Lung microvascular endothelial cell (primary cell): ENCODE measurements at regions not wholly inside any gene's neighbourhood (a gene's known extent, or its start where the extent isn't known, plus 50 kb on each side); places are given as distances from the start of the nearest gene placed in this dataset.
"Not testable (repeated sequence)": the region's sequence is repeated elsewhere in the genome, so short reads cannot be mapped to it uniquely, and the experiment has no call there.

Experiments used
- DNase-seq, 2 donors: peaks; one replicate each; pipeline versions ENCODE4 v3.0.0 to v3.0.0-alpha.2; 2010; ENCODE audit warnings: low read depth in 2 of 2

DNA sequence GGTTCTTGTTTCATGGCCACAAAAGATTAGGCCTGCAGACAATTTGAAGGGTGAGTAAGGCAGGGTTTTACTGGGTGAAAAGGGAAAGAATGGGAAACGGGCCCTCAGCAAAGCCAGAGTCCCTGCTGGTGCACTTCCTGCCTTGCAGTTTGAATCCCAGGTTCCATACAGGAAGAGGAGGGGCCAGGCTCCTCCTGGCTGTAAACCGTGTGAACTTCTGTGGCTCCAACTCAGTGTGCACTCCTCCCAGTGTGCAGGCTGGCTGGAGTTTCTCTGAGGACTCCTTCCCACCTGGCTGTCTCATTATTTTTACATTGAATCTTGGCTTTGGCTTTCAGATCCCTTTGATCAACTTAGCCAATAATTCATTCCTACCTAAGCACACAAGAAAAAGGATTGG, 367.1 kb upstream of the KLF4 start:
- DNase-seq = peak in 1 of 2 donors; percentile 2

DNA sequence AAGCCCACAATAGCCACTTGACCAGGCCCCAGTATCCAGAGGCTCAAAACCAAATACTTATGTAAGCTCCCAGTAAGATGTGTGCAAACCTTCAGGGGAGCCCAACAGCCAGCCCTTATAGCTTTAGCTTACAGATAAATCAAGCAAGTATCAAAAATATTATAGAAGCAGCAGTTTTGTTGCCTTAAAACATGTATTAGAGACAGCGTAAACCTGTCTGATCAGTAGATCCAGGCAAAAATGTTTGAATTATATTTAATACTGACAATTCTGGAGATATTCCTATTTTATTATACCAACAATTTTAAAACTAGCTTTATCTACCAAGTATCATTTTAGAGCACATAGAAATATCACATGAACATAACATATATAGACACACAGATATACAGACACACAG, 365.6 kb upstream of the KLF4 start:
- no peak for DNase-seq

DNA sequence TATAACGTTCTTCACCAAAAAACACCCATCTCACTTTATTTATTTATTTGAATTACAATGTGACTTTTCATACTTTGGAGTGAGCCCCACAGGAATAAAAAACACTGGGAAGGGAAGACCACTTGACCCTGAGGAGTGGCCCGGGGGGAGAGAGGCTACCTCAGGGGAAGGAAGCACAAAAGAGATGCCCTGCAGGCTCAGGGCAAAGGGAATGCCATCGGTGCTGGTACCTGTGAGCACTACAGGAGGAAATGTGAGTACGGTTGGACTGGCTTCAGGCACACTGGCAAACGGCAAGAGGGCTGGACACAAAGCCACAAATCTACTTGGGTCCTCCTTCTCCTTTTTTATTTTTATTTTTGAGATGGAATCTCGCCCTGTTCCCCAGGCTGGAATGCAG, 363.9 kb upstream of the KLF4 start:
- DNase-seq = no peak

DNA sequence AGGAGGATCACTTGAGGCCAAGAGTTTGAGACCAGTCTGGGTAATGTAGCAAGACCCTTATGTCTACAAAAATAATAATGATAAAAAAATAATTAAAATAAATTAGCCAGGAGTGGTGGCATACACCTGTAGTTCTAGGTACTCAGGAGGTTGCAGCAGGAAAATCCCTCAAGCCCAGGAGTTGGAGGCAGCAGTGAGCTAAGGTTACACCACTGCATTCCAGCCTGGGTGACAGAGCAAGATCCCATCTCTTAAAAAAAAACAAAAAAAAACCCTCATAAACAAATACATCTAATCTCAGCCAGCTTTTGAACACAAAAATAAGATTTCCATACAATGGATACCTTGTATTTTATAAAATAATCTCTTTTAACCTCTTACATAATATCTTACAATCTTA, 363.3 kb upstream of the KLF4 start:
- DNase-seq = no peak

DNA sequence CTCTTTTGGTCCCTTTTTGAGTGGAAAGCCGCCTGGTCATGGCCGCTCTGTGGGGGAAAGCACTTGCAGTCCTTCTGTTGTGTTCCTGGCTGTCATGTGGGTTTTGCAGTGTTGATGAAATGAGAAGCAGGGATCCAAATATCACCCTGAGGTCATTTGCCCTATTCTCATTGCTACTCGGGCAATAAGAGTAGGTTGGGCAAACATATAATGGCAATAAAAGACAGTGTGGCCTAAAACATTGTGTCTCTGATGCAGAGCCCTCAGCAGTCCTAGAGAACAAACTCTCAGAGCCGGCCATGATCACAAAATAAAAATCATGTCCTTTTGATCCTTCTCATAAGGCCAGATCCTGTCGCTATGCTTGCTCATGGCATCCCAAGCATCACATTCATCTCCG, 361.1 kb upstream of the KLF4 start:
- no peak for DNase-seq

DNA sequence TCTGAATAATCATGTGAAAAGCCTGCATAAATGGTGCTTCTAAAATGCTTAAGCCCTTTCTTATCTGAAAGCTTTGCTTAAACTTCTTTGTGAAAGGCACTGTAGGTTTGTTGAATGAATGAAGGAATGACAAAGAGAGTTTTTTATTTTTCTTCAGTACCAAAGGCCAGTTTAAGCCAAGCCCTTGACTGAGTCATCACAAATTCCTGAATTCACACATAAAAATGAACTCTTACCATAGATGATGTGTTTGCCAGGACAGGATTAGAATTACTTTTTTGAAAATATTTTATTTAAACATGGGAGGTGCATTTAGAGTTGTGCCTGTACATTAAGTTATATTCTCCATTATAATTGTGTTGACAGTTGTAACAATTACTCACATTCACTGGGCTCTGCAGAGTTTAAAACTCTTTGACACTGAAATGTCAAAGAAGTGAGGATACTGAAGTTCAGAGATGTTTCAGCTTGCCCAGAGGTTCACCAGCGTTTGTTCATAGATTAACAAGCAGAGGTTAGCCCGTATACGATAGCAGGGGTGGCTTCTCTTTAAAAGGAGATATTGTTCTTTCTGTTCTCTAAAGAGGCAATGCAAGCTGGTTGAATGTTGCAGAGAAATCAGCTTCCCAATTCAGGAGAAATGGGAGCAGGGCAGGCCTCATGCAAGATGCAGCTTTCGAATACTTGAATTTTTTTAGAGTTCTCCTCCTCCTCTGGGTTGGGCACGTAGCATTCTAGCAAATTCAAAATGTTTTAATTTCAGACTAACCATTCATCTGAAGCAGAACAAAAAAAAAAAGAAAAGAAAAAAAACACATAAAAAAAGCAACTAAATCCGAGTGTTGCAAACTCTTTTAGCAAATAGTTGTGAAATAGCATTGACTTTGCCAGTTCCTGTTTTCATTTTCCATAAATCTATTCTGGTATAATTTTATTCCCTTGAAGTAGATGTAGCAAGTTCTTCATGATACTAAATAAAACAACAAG, 358.7 kb upstream of the KLF4 start:
- DNase-seq = no peak

DNA sequence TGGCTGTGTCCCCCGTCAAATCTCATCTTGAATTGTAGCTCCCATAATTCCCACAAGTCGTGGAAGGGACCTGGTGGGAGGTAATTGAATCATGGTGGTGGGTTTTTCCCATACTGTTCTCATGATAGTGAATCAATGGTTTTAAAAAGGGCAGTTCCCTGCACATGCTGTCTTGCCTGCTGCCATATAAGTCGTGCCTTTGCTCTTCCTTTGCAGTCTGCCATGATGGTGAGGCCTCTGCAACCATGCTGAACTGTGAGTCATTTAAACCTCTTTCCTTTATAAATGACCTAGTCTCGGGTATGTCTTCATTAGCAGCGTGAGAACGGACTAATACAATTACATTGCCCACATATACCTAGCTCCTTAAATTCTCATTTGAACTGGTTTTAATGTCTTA, 353.0 kb upstream of the KLF4 start:
- no peak for DNase-seq

DNA sequence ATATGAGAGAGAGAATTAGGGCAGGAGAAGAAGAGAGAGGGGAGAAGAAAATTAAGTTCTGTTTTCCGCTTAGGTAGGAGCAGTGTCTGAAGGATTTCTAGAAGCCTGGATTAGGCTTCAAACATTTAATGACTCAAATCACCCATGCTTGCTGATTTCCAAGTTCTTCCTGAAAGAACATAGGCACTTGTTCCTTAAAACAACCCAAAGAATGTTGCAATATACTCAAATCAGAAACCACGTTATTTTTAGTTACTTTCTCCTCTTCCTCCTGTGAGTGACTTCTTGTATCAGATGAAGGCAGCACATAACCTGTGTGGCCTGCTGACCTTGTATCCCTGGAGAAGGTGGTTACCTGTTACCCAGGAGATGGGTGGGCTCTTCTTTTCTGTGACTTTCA, 351.5 kb upstream of the KLF4 start:
- no peak for DNase-seq

DNA sequence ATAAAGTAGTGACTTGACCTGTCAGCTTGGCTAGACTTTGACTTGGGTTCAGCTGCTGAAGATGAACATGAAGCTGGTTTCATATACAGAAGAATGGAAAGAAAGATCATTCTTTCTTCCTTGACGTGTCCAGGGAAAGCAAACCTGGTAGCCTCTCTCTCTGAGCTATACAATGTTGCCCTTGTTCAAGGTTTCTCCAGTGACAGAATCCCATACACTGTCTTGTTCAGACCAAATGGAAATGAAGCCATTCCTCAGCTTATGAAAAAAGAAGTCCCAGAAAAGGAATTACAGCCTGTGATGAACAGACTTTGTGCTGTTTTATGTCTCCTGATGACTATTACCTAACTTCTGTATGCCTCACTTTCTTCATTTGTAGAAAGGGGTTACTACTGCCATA, 349.8 kb upstream of the KLF4 start:
- DNase-seq = no peak

DNA sequence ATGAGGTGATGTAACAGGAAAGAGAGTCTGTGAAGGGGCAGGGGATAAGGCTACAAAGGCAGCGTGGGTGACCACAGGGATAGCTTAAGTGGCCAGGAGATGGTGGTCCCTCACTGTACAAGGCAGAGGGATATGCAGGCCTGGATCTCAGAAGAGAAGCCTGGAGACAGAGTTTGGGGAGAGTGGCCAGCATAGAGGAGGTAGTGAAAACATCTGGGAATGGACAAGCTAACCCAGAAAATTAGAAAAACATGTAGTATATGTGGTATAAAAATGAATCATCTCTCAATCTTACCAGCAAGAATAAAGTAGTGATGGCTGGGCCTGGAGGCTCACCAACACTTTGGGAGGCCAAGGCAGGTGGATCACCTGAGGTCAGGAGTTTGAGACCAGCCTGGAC, 349.2 kb upstream of the KLF4 start:
- no peak for DNase-seq

DNA sequence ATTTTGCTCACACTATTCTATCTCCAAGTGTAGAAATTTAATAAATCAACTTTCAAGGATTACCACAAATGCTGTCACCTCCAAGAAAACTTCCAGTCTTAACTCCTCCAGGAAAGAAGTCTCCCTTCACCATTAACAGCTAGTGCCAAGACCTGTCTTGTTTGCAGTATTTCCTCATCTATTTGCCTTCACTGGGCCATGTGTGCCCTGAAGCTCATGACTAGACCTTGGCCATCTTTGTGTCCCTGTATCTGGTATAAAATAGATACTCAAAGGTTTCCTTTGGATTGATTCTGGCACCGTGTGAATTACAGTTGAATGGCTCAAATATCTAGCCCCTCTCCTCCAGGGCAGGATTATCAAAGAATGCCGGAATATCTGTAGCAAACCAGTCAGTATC, 346.7 kb upstream of the KLF4 start:
- no peak for DNase-seq

DNA sequence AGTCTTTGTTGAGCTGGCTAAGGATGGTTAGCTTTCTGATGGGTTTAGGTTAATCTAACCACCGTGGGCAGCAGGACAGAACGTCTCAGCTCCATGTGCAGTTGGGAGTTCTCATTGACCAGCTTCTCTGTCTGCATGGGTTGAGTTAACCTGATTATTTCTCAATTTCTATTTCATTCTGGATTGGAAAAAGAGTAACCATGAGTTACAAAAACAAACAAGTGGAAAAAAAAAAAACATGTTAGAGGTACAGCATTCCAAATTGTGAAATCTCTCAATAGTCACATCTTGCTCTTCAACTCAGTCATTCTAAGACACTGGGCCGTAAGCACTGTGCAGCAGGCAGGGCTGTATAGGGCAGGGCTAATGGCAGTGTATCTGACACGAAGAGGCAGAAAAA, 343.7 kb upstream of the KLF4 start:
- no peak for DNase-seq

DNA sequence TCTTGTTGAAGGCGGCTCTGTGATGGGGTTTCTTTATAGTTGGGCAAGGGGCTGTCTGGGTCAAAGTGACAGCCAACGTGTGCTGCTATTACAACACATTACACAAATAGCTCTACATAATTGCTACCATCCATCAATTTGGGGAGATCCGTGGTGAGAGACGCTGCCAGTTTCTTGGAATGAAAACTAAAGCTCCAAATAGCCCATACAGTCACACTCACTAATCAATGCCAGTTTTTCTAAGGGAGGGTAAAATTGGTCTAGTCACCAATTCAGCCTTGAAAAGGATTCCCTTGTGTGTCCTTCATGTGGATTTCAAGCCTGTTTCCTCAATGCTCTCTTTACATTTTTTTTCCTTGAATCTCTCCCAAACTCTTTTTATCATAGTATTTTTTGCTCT, 343.3 kb upstream of the KLF4 start:
- DNase-seq = no peak

DNA sequence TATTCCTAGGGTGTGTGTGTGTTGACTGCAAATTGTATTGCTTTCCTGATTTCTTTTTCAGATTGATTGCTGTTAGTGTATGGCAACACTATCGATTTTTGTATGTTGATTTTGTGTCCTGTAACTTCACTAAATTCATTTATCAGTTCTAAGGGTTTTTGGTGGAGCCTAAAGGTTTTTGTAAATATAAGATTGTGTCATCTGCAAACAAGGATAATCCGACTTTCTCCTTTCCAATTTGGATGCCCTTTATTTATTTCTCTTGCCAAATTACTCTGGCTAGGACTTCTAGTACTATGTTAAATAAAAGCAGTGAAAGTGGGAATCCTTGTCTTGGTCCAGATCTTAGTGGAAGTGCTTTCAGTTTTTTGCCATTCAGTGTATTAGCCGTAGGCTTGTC, 340.9 kb upstream of the KLF4 start:
- DNase-seq = no peak

DNA sequence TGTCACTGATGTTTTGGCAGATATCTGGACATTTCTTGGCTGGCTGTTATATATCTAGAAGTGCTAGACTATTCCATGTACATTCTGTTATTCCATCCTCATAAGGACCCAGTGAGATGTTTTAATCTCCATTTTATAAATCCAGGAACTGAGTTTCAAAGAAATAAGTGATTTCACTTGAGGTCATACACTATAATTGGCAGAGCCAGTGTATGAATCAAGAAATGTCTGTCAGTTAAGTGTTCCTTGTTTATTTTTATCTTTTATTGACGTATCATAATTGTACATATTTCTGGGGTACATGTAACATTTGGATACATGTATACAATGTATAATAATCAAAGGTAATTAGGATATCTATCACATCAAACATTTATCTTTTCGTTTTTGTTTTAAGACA, 338.3 kb upstream of the KLF4 start:
- DNase-seq = no peak

DNA sequence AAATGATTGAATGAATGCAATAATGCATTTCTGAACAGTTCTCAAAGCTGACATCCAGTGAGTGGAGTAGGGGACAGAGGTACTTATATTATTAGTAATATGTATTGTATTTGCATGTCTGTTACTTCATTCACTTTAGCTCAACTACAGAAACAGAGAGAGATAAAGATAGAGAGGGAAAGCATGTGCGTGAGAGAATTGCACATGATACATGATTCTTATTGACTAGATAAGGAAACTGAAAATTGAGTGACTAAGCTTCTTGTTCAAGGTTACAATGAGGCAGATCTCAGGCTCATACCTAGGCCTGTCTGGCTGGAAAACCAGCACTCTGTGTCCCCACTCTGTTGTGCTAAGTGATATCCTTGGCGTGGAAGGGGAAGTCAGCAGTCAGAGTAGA, 337.7 kb upstream of the KLF4 start:
- no peak for DNase-seq

DNA sequence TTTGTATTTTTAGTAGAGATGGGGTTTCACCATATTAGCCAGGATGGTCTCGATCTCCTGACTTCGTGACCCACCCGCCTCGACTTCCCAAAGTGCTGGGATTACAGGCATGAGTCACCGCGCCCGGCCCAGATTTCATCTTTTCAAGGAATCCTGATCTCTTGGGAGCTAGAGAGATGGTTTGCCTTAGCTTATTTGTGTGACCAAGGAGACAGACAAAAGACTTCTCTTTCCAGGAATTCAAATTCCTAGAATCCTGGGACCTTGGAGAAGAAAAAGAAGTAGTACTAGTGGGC, 337.1 kb upstream of the KLF4 start:
- DNase-seq = not testable (repeated sequence)

DNA sequence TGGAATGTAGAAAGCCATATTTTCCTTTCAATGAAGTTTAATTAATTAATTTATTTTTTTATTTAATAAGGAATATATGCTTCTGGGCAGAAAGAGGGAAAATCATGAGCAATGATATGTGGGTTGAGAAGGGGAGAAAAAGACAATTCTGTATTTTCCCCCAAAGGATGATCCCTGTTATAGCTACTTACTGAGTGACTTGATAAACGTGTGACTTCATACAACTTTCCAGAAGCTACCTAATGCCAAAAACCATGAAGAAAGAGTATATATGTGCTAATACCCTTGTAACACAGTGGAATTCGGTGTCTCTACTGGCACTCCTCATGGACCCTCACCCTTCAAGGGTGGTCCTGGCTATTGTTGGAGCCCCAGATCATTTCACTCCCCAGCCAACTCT, 335.0 kb upstream of the KLF4 start:
- no peak for DNase-seq

DNA sequence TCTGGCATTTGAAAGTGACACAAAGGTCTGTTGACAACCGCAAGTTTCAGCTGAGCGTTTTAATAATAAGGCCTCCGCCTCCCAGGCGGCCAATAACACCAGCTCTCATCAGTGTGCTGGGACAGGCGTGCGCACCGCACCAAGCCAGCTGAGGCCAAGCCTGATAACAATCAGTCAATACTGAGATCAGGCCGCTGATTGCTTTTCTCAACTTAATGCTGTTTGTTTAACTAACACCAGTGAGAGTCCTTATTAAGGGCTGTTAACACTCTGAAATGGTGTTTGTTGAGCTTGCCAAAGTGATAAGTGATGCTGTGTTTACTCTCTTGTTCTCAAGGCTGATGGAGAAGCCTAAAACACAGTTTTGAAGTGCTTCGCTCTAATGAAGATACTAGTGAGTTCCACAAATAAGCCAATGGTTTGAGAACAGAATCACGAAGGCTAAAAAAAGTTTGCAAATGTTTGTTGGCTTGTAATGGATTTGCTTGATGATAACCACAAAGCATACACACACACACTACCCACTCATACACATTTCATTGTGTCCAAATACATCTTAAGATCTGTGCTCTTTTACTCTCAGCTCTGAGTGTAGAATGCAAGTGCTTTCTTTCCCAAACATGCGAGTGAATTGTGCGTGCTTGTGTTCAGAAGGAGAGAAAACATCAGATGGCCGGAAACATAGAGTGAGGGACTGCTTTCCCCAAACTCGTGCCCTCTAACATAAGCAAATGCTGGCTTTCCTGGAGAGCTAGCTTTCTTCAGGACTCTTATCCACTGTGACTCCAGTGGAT, 330.4 kb upstream of the KLF4 start:
- DNase-seq = no peak

DNA sequence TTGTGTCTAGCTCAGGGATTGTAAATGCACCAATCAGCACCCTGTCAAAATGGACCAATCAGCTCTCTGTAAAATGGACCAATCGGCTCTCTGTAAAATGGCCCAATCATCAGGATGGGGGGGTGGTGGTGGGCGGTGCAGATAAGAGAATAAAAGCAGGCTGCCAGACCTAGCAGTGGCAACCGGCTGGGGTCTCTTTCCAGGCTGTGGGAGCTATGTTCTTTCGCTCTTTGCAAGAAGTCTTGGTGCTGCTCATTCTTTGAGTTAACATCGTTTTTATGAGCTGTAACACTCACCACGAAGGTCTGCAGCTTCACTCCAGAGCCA, 328.9 kb upstream of the KLF4 start:
- DNase-seq = not testable (repeated sequence)

DNA sequence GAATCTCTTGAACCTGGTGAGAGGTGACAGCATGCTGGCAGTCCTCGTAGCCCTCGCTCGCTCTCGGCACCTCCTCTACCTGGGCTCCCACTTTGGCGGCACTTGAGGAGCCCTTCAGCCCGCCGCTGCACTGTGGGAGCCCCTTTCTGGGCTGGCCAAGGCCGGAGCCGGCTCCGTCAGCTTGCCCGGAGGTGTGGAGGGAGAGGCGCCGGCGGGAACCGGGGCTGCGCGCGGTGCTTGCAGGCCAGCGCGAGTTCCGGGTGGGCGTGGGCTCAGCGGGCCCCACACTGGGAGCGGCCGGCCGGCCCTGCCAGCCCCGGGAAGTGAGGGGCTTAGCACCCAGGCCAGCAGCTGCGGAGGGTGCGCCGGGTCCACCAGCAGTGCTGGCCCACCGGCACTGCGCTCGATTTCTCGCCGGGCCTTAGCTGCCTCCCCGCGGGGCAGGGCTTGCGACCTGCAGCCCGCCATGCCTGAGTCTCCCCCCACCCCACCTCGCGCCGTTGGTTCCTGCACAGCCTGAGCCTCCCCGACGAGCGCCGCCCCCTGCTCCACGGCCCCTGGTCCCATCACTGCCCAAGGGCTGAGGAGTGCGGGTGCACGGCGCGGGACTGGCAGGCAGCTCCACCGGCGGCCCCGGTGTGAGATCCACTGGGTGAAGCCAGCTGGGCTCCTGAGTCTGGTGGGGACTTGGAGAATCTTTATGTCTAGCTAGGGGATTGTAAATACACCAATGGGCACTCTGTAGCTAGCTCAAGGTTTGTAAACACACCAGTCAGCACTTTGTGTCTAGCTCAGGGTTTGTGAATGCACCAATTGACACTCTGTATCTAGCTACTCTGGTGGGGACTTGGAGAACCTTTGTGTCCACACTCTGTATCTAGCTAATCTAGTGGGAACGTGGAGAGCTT, 328.3 kb upstream of the KLF4 start:
- DNase-seq = not testable (repeated sequence)

DNA sequence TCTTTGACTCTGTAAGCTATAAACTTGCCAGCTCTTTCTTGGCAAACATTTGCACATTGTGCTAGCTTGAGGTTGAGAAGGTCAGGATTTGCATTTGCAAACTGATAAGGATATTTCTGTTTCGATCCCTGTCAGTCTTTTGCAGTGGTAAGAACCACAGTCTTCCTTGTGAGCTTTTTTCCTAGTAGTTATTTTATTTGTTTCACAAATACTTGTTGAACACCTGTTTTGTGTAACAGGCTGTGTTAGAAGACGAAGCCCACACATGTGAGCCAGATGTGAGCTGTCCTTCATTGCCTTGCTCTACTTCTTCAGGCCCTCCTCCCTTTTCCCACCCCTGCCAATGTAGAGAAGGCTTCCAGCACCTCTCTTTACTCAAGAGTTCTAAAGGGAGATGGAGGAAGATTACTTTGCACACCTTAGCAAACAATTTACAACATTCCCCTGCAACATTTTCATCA, 327.0 kb upstream of the KLF4 start:
- no peak for DNase-seq
